ENCODE measurements at regions not wholly inside any gene's neighbourhood (a gene's known extent, or its start where the extent isn't known, plus 50 kb on each side); places are given as distances from the start of the nearest gene placed in this dataset.
"Not testable (repeated sequence)": the region's sequence is repeated elsewhere in the genome, so short reads cannot be mapped to it uniquely, and the experiment has no call there.

- no peaks in the 10 kb centered on the region for H3K4me1 Mint-ChIP-seq (ENCODE audit: low read depth)
- H3K27ac Mint-ChIP-seq, result no peak overlapping the region
- no peak for DNase-seq
- no peak overlapping the region for H3K4me3 Mint-ChIP-seq
- peaks cover 6 to 11% of the 10 kb centered on the region in 2 donors for H3K9me3 Mint-ChIP-seq
- H3K36me3 Mint-ChIP-seq (ENCODE audit: insufficient read depth in 2 of 2), result no peaks in the 10 kb centered on the region
- ATAC-seq (replicated peaks in 1 of 2), result no peak
- no peaks in the 10 kb centered on the region for H3K27me3 Mint-ChIP-seq (ENCODE audit: low read depth)
Observed at GRCh38 chr1:68758666-68759209, 261.9 kb upstream of the DEPDC1 start.

GRCh38 chr1:68767941-68768340 is 271.1 kb upstream of the DEPDC1 start:
- Mint-ChIP-seq H3K27me3 (ENCODE audit: low read depth) (no peaks in the 10 kb centered on the region), H3K27ac (no peak overlapping the region), H3K36me3 (ENCODE audit: insufficient read depth in 2 of 2) (peaks cover 2% of the 10 kb centered on the region in 2 donors), H3K4me1 (ENCODE audit: low read depth) (no peaks in the 10 kb centered on the region), H3K9me3 (peaks cover 11 to 17% of the 10 kb centered on the region in 2 donors), H3K4me3 (no peak overlapping the region)
- DNase-seq (no peak), ATAC-seq (replicated peaks in 1 of 2) (no peak)

- H3K9me3 Mint-ChIP-seq, result peaks cover 7 to 11% of the 10 kb centered on the region in 2 donors
- no peak for DNase-seq
- H3K4me3 Mint-ChIP-seq, result no peak overlapping the region
- no peaks in the 10 kb centered on the region for H3K4me1 Mint-ChIP-seq (ENCODE audit: low read depth)
- ATAC-seq (replicated peaks in 1 of 2), result no peak
- peaks cover 2% of the 10 kb centered on the region in 2 donors for H3K36me3 Mint-ChIP-seq (ENCODE audit: insufficient read depth in 2 of 2)
- H3K27me3 Mint-ChIP-seq (ENCODE audit: low read depth), result no peaks in the 10 kb centered on the region
- H3K27ac Mint-ChIP-seq, result no peak overlapping the region
Observed at GRCh38 chr1:68770817-68771216, 273.9 kb upstream of the DEPDC1 start.

GRCh38 chr1:68777851-68778250 is 281.0 kb upstream of the DEPDC1 start:
- H3K36me3 Mint-ChIP-seq (ENCODE audit: insufficient read depth in 2 of 2), result peaks cover 0 to 5% of the 10 kb centered on the region in 2 donors
- ATAC-seq (replicated peaks in 1 of 2), result no peak
- no peaks in the 10 kb centered on the region for H3K27me3 Mint-ChIP-seq (ENCODE audit: low read depth)
- H3K27ac Mint-ChIP-seq, result no peak overlapping the region
- DNase-seq, result no peak
- H3K4me3 Mint-ChIP-seq, result no peak overlapping the region
- no peaks in the 10 kb centered on the region for H3K4me1 Mint-ChIP-seq (ENCODE audit: low read depth)
- peaks cover 6 to 11% of the 10 kb centered on the region in 2 donors for H3K9me3 Mint-ChIP-seq

GRCh38 chr1:68779841-68780240 is 283.0 kb upstream of the DEPDC1 start:
- not testable (repeated sequence) for DNase-seq; H3K27ac Mint-ChIP-seq; H3K4me1 Mint-ChIP-seq (ENCODE audit: low read depth); ATAC-seq (replicated peaks in 1 of 2); H3K36me3 Mint-ChIP-seq (ENCODE audit: insufficient read depth in 2 of 2); H3K27me3 Mint-ChIP-seq (ENCODE audit: low read depth); H3K4me3 Mint-ChIP-seq
- peaks cover 6 to 13% of the 10 kb centered on the region in 2 donors for H3K9me3 Mint-ChIP-seq

DNA sequence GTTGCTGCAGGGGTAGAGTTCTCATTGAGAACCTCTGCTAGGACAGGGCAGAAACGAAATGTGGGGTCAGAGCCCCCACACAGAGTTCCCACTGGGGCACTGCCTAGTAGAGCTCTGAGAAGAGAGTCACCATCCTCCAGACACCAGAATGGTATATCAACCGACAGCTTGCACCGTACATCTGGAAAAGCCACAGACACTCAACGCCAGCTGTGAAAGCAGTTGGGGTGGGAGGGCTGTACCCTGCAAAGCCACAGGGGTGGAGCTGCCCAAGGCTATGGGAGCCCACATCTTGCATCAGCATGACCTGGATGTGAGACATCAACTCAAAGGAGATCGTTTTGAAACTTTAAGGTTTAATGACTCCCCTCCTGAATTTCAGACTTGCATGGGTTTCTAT is 284.0 kb upstream of the DEPDC1 start:
- Mint-ChIP-seq H3K9me3 (peaks cover 6 to 13% of the 10 kb centered on the region in 2 donors), H3K4me3 (no peak overlapping the region), H3K4me1 (ENCODE audit: low read depth) (no peaks in the 10 kb centered on the region), H3K27me3 (ENCODE audit: low read depth) (no peaks in the 10 kb centered on the region), H3K36me3 (ENCODE audit: insufficient read depth in 2 of 2) (peaks cover 0 to 5% of the 10 kb centered on the region in 2 donors), H3K27ac (no peak overlapping the region)
- ATAC-seq (replicated peaks in 1 of 2) (no peak), DNase-seq (no peak)

GRCh38 chr1:68782890-68783289 is 286.0 kb upstream of the DEPDC1 start:
- no peak for ATAC-seq (replicated peaks in 1 of 2)
- peaks cover 8 to 13% of the 10 kb centered on the region in 2 donors for H3K9me3 Mint-ChIP-seq
- no peaks in the 10 kb centered on the region for H3K4me1 Mint-ChIP-seq (ENCODE audit: low read depth)
- no peaks in the 10 kb centered on the region for H3K27me3 Mint-ChIP-seq (ENCODE audit: low read depth)
- H3K4me3 Mint-ChIP-seq, result no peak overlapping the region
- peaks cover 0 to 5% of the 10 kb centered on the region in 2 donors for H3K36me3 Mint-ChIP-seq (ENCODE audit: insufficient read depth in 2 of 2)
- no peak overlapping the region for H3K27ac Mint-ChIP-seq
- DNase-seq, result no peak

DNA sequence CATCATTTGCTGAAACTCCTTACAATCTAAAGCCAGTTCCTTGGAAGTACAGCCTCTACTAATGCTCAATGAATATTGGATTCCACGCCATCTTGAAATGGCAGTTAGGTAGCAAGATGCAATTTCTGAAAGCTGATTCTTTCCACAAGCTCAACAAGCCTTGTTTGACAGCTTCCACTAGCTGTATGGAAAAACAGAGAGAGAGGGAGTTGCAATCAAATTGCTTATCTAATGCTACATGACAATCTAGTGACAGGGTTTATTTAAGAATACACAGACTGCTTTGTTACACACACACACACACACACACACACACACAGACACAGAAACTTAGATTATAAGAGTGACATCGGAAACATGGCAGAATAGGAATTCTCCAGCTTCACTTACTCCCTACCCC is 288.4 kb upstream of the DEPDC1 start:
- Mint-ChIP-seq H3K9me3 (peaks cover 2 to 8% of the 10 kb centered on the region in 2 donors), H3K4me3 (no peak overlapping the region), H3K36me3 (ENCODE audit: insufficient read depth in 2 of 2) (no peaks in the 10 kb centered on the region), H3K27ac (no peak overlapping the region), H3K4me1 (ENCODE audit: low read depth) (no peaks in the 10 kb centered on the region), H3K27me3 (ENCODE audit: low read depth) (no peaks in the 10 kb centered on the region)
- no peak for DNase-seq
- ATAC-seq (replicated peaks in 1 of 2), result no peak

DNA sequence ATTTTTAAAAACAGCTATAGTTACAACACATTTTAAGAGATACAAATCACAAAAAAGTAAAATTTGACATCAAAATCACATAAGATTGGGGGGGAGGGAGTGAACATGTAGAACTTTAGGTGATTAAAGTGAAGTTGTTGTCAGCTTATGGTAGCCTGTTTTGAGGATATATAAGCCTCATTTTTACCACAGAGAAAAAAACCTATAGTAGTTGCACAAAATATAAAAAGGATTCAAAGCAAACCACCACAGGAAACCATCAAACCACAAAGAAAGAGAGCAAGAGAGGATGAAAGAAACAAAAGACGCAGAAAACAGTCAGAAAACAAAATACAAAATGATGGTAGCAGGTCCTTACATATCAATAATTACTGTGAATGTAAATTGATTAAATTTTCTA is 291.9 kb upstream of the DEPDC1 start:
- Mint-ChIP-seq H3K36me3 (ENCODE audit: insufficient read depth in 2 of 2) (no peaks in the 10 kb centered on the region), H3K27me3 (ENCODE audit: low read depth) (no peaks in the 10 kb centered on the region), H3K9me3 (peaks cover 2 to 4% of the 10 kb centered on the region in 2 donors), H3K27ac (no peak overlapping the region), H3K4me3 (no peak overlapping the region), H3K4me1 (ENCODE audit: low read depth) (no peaks in the 10 kb centered on the region)
- ATAC-seq (replicated peaks in 1 of 2) (no peak), DNase-seq (no peak)

DNA sequence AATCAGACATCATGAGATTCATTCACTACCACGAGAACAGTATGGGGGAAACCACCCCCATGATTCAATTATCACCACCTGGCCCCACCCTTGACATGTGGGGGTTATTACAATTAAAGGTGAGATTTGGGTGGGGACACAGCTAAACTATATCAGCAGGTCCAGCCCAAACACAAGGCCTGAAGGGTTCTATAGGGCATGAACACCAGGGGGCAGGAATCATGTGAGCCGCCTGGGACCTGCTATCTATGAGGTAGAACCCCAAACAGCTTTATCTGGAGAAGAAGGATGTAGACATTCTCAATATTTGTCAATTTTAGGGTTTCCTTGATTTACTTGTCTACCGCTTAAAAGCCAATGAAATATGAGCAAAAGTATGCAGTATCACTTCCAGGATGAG is 294.9 kb upstream of the DEPDC1 start:
- Mint-ChIP-seq H3K36me3 (ENCODE audit: insufficient read depth in 2 of 2) (no peaks in the 10 kb centered on the region), H3K9me3 (peaks cover 3 to 5% of the 10 kb centered on the region in 2 donors), H3K4me3 (no peak overlapping the region), H3K4me1 (ENCODE audit: low read depth) (no peaks in the 10 kb centered on the region), H3K27ac (no peak overlapping the region), H3K27me3 (ENCODE audit: low read depth) (no peaks in the 10 kb centered on the region)
- ATAC-seq (replicated peaks in 1 of 2) (no peak), DNase-seq (no peak)

- ATAC-seq (replicated peaks in 1 of 2), result no peak
- Mint-ChIP-seq H3K4me3 (no peak overlapping the region), H3K9me3 (peaks cover 2 to 6% of the 10 kb centered on the region in 2 donors), H3K27me3 (ENCODE audit: low read depth) (no peaks in the 10 kb centered on the region), H3K27ac (no peak overlapping the region), H3K4me1 (ENCODE audit: low read depth) (no peaks in the 10 kb centered on the region), H3K36me3 (ENCODE audit: insufficient read depth in 2 of 2) (no peaks in the 10 kb centered on the region)
- no peak for DNase-seq
Observed at GRCh38 chr1:68795956-68796355, 299.1 kb upstream of the DEPDC1 start.

- Mint-ChIP-seq H3K9me3 (peaks cover 2 to 4% of the 10 kb centered on the region in 2 donors), H3K4me3 (no peak overlapping the region), H3K27me3 (ENCODE audit: low read depth) (no peaks in the 10 kb centered on the region), H3K36me3 (ENCODE audit: insufficient read depth in 2 of 2) (no peaks in the 10 kb centered on the region), H3K4me1 (ENCODE audit: low read depth) (no peaks in the 10 kb centered on the region), H3K27ac (no peak overlapping the region)
- ATAC-seq (replicated peaks in 1 of 2), result no peak
- DNase-seq, result no peak
Observed at GRCh38 chr1:68796888-68797287, 300.0 kb upstream of the DEPDC1 start.

GRCh38 chr1:68798071-68798470 is 301.2 kb upstream of the DEPDC1 start:
- Mint-ChIP-seq H3K4me1 (ENCODE audit: low read depth) (no peaks in the 10 kb centered on the region), H3K4me3 (no peak overlapping the region), H3K27ac (no peak overlapping the region), H3K36me3 (ENCODE audit: insufficient read depth in 2 of 2) (no peaks in the 10 kb centered on the region), H3K27me3 (ENCODE audit: low read depth) (no peaks in the 10 kb centered on the region), H3K9me3 (peaks cover 7 to 8% of the 10 kb centered on the region in 2 donors)
- DNase-seq (no peak), ATAC-seq (replicated peaks in 1 of 2) (no peak)

DNA sequence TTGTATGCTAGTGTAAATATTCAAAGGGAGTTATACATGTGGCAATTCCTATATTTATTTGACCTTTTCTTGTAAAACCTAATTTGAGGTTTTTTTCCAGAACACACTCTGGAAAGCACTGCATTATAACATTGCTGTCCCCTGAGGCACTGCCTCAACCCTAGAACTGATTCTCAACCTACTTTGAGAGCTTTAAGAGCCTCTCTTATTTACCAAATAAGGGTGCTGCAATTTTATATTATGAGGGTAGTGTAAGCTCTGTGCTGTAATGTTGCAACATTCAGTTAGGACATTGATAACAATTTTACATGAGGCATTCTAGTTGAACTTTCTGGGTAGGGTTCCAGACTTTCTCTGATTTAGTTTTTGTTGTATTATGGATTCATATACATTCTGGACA is 302.2 kb upstream of the DEPDC1 start:
- H3K4me1 Mint-ChIP-seq (ENCODE audit: low read depth), result no peaks in the 10 kb centered on the region
- no peaks in the 10 kb centered on the region for H3K27me3 Mint-ChIP-seq (ENCODE audit: low read depth)
- no peaks in the 10 kb centered on the region for H3K36me3 Mint-ChIP-seq (ENCODE audit: insufficient read depth in 2 of 2)
- no peak for ATAC-seq (replicated peaks in 1 of 2)
- H3K27ac Mint-ChIP-seq, result no peak overlapping the region
- no peak for DNase-seq
- H3K4me3 Mint-ChIP-seq, result no peak overlapping the region
- H3K9me3 Mint-ChIP-seq, result peaks cover 7 to 8% of the 10 kb centered on the region in 2 donors
